ENCODE measurements at regions not wholly inside any gene's neighbourhood (a gene's known extent, or its start where the extent isn't known, plus 50 kb on each side); places are given as distances from the start of the nearest gene placed in this dataset.
"Not testable (repeated sequence)": the region's sequence is repeated elsewhere in the genome, so short reads cannot be mapped to it uniquely, and the experiment has no call there.

- no peak for DNase-seq
These were observed 72.5 kb downstream of the FAM50B start for GRCh38 chr6:3921663-3922062.

GRCh38 chr6:3922619-3923018 is 73.4 kb downstream of the FAM50B start:
- not testable (repeated sequence) for DNase-seq

- not testable (repeated sequence) for DNase-seq
These were observed 76.3 kb downstream of the FAM50B start for GRCh38 chr6:3925223-3926149.

- no peak for DNase-seq
These were observed 76.9 kb downstream of the FAM50B start for GRCh38 chr6:3926150-3926482.

- no peak for DNase-seq
These were observed 78.9 kb downstream of the FAM50B start for GRCh38 chr6:3928111-3928510.

GRCh38 chr6:3929281-3929798 is 80.2 kb downstream of the FAM50B start:
- no peak for DNase-seq

- no peak for DNase-seq
These were observed 88.3 kb downstream of the FAM50B start for GRCh38 chr6:3937438-3937837.

GRCh38 chr6:3938715-3939367 is 89.7 kb downstream of the FAM50B start:
- no peak for DNase-seq

GRCh38 chr6:3939368-3939958 is 90.3 kb downstream of the FAM50B start:
- DNase-seq, result no peak

GRCh38 chr6:3939964-3940363 is 90.8 kb downstream of the FAM50B start:
- DNase-seq, result no peak

GRCh38 chr6:3940703-3941102 is 91.5 kb downstream of the FAM50B start:
- no peak for DNase-seq

GRCh38 chr6:3943331-3943765 is 94.2 kb downstream of the FAM50B start:
- DNase-seq, result no peak

- no peak for DNase-seq
These were observed 95.1 kb downstream of the FAM50B start for GRCh38 chr6:3944246-3944645.

GRCh38 chr6:3946778-3947177 is 97.6 kb downstream of the FAM50B start:
- DNase-seq, result no peak

- DNase-seq, result no peak
These were observed 99.7 kb downstream of the FAM50B start for GRCh38 chr6:3948866-3949265.

- DNase-seq, result no peak
These were observed 100.3 kb downstream of the FAM50B start for GRCh38 chr6:3949521-3949920.

GRCh38 chr6:3956054-3956453 is 106.9 kb downstream of the FAM50B start:
- DNase-seq, result no peak

GRCh38 chr6:3957321-3957720 is 108.1 kb downstream of the FAM50B start:
- DNase-seq, result no peak

- DNase-seq, result no peak
These were observed 109.1 kb downstream of the FAM50B start for GRCh38 chr6:3958255-3958654.

GRCh38 chr6:3959385-3959784 is 110.2 kb downstream of the FAM50B start:
- no peak for DNase-seq

- DNase-seq, result no peak
These were observed 111.7 kb downstream of the FAM50B start for GRCh38 chr6:3960754-3961361.

GRCh38 chr6:3961581-3962215 is 112.5 kb downstream of the FAM50B start:
- no peak for DNase-seq
